HG03520 (cell line): ENCODE measurements at regions not wholly inside any gene's neighbourhood (a gene's known extent, or its start where the extent isn't known, plus 50 kb on each side); places are given as distances from the start of the nearest gene placed in this dataset.

Experiments
- ATAC-seq: cut with Tn5 transposase; IDR thresholded peaks from one replicate; pipeline ENCODE4 v1.9.1; 2021; ENCODE audit warnings: mild to moderate bottlenecking, moderate library complexity; ENCODE audit not compliant: unreplicated experiment

GRCh38 chr10:90575125-90575524 lies 282.7 kb downstream of the HTR7 start:
- no peak for ATAC-seq

DNA sequence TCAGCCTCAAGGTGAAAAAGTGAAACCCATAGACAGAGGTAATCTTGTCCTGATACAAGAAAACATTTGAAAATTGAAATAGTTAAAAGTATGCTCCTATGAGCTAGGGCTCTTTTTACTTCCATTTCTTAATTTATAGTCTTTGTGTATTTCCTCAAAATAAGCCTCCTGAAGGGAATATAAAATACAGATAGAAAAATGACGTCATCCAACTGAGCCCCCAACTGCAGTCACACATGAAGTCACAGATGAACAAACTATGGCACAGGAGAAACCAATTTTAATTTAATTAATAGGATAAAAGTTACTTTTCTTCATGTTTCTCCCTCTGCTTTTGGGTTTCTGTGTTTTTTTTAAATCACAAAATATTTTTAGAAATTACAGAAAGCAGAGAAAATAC lies 280.3 kb downstream of the HTR7 start:
- ATAC-seq: no peak

- no peak for ATAC-seq
Observed at GRCh38 chr10:90579602-90580242, 278.1 kb downstream of the HTR7 start.

DNA sequence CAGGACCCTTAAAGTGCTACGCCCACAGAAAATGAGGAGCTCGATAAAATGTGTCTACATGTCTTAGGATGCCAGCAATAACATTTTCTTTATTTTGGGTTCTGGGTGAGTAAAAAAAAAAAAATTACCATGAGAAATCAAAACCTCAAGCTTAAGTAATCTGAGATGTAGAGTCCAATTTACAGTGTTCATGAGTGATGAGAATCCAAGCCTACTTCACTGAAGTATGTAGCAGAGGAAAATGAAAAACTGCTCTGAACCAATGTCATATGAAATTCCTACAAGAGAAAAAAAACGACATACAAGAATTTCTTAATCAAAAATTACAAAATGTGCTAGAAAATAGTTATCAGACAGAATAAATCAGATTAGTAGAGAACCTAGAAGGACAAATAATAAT lies 274.4 kb downstream of the HTR7 start:
- ATAC-seq: no peak

DNA sequence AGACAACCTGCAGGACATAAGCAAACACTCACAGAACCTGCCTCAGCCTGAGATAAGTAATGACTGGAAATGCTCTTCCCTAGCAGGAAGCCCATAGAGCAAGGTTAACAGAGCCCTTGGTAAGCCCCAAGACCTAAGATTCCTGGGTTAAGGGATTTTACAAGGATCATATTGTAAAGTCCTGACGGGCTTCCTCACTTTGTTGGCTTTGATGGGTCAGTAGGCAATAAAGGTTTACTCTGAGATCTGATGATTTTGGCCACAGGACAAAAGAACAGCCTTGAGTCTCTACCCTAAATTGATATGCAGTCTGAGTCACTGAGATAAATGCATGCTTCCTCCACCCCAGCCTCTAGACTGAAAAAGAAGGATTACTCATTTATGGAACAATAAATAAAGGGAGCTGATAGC lies 270.8 kb downstream of the HTR7 start:
- no peak for ATAC-seq

DNA sequence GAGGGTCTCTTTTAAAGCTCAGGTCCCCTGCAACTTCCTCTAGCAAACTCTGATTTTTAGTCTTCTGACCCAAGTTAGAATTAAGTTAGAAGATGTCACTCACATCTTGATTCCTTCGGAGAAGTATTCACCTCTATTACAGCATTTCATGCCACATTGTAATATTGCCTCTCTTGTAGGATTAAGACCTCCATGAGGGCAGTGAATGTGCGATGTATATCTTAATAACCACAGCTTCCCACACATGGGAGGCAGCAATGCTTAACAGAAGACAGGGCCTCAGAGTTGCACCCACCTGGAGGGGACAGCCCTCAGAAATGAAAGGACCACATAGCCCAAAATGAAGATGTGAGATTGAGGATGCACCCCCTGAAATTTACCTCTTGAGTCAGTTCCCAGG lies 270.3 kb downstream of the HTR7 start:
- no peak for ATAC-seq

- ATAC-seq: no peak
Observed at GRCh38 chr10:90588222-90588621, 269.6 kb downstream of the HTR7 start.

- ATAC-seq: no peak
Observed at GRCh38 chr10:90589825-90590224, 268.0 kb downstream of the HTR7 start.

DNA sequence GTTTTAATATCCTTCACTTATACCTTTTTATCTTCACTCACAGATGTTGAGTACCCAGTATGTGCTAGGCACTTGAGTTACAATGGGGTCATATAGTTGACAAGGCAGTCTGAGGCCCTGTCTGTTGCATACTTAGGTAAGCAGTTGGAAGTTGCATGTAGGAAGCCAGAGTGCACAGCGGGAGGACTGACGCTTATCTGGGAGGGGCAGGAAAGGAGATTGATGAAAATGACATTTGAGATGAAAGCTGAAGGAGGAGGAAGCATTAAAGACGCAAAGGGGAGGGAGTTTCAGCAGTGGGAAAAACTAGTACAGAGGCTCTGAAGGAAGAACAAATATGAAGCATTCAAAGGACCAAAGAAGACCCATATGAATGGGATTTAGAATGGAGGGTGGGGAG lies 266.2 kb downstream of the HTR7 start:
- no peak for ATAC-seq

DNA sequence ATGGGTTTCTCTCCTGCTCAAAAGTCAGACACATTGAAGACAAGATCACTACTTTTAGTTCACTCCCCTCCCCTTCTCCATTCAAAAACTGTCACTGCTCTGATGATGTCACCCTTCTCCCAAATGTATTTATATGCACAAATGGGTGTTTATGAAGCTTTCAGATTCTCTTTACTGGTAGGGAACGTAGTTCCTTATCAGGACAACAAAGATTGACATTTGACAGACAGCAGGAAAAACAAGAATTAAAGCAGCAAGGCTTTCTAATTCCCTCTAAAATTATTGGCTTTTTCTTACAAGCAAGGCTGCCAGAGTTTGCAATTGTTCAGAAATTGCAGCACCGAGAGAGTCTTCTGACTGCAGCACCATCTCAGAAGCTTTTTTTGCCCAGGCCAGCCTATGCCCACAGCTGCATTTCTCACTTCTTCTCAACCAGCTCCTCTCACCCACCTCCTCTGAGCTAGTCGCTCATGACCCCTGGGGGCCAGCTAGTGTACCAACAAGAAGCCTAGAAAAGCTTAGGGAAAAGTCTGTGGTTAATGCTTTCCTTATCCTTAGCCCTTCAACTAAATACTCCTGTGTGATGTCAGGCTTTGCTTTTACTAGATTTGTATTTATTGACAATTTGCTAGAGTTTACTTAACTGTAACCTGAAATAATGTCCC lies 265.1 kb downstream of the HTR7 start:
- ATAC-seq: peak; percentile 50

- no peak for ATAC-seq
Observed at GRCh38 chr10:90598513-90598912, 259.3 kb downstream of the HTR7 start.

GRCh38 chr10:90602862-90603610 lies 254.8 kb downstream of the HTR7 start:
- ATAC-seq: no peak

- no peak for ATAC-seq
Observed at GRCh38 chr10:90604636-90605035, 253.2 kb downstream of the HTR7 start.

DNA sequence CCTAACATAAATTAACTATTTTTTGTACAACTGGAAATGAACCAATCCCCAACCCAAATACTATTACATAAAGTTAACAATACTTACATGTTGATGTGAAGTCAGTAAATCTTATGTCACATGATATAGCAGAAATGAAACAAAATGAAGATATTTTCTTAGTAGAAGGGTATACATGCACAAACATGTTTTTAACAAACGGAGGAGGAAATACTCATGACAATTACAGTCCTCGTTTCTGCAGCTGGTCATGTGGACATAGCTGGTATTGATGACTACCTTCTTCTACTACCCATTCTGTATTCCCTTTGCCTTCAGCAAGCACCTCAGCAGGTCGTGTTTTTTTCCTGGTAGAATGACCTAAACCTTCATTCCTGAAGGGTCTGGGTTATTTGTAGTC lies 252.3 kb downstream of the HTR7 start:
- no peak for ATAC-seq

GRCh38 chr10:90612276-90612675 lies 245.6 kb downstream of the HTR7 start:
- ATAC-seq: no peak

GRCh38 chr10:90614631-90615030 lies 243.2 kb downstream of the HTR7 start:
- ATAC-seq: no peak

DNA sequence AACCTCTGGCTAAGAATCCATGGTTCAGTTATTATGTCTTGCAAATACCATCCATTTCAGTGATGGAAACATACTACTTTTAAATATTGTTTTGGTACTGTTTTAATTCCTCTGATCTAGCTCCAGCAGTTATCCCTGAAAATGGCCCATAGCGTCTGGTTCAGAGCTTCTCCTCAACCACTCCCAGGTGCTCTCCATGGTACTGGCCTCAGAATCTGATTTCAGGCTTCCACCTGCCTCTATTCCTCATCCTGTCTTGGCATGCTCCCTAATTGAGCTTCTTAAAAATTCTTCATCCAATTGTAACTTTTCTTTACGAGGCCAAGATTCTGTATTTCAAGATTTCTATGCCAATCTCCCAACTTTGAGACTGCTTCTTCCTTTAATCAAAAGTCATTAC lies 236.3 kb downstream of the HTR7 start:
- ATAC-seq: no peak

- no peak for ATAC-seq
Observed at GRCh38 chr10:90635111-90635765, 222.6 kb downstream of the HTR7 start.

DNA sequence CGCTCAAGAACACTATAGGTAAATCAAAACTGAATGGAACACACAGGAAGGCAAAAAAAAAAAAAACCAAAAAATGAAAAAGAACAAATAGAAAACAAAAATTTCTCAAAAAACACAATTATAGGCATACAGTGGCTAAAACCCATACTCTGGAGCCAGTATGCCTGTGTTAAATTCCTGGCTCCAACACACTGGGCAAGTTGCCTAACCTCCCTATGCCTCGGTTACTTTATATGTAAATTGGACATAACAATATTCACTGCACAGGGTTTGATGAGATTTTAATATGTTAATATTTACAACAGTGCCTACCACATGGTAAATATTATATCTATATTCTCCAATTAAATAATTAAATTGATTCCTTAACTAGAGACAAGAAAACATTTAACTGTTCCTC lies 217.1 kb downstream of the HTR7 start:
- no peak for ATAC-seq

- no peak for ATAC-seq
Observed at GRCh38 chr10:90641731-90642130, 216.1 kb downstream of the HTR7 start.

DNA sequence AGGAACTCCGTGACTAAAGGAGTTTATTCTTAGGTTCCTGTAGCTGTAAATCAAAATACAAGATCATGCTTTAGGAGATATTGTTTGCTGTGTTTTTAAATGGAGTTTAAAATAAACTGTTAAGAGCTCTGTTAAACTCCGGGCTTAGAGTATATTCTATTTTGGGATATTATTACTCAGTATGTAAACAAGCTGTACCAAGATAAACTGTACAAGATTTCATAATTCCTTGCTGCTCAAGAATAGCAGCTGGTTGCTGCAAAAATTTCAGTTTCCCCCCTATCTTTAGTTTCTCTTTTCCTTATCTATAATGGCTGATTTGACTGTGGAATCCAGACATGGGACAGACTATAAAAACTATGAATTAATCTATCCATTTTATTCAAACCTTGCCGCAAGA lies 215.7 kb downstream of the HTR7 start:
- ATAC-seq: no peak

- ATAC-seq: no peak
Observed at GRCh38 chr10:90642650-90643049, 215.2 kb downstream of the HTR7 start.
